NCI-H1417 (cell line): ENCODE measurements at regions not wholly inside any gene's neighbourhood (a gene's known extent, or its start where the extent isn't known, plus 50 kb on each side); places are given as distances from the start of the nearest gene placed in this dataset.
A peak's percentile ranks its signal among the peaks of the same experiment; 100 is the strongest.
"Not testable (repeated sequence)": the region's sequence is repeated elsewhere in the genome, so short reads cannot be mapped to it uniquely, and the experiment has no call there.

Experiments
- DNase-seq, 3 experiments: peaks; one replicate each; lab custom pipeline; 2025; lab: John Stamatoyannopoulos, UW

DNA sequence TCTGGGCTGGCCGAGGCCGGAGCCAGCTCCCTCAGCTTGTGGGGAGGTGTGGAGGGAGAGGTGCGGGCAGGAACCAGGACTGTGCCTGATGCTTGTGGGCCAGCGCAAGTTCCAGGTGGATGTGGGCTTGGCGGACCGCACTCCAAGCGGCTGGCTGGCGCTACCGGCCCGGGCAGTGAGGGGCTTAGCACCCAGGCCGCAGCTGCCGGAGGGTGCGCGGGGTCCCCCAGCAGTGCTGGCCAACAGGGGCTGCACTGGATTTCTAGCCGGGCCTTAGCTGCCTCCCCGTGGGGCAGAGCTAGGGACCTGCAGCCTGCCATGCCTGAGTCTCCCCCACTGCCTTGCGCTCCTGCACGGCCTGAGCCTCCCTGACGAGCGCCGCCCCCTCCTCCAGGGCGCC lies 242.8 kb downstream of the CCSER2 start:
- DNase-seq, result no peak

DNA sequence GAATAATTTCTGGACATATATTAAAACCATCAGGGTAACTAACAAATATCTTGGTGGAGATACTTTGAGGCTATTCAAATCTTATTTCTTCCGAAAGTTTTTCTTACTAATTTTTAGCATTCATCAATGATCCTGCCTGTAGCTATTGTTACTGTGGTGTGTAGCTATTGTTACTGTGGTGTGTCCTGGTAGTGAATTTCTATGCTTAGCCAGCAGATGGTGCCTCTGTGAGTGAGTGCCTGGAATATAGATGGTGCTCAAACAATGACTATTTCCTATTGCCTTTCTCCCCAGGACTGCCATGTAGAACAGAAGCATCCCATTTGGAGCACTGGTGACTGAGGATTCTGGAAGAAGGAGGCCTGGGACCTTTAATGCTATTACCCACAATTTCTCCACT lies 245.7 kb downstream of the CCSER2 start:
- no peak for DNase-seq

DNA sequence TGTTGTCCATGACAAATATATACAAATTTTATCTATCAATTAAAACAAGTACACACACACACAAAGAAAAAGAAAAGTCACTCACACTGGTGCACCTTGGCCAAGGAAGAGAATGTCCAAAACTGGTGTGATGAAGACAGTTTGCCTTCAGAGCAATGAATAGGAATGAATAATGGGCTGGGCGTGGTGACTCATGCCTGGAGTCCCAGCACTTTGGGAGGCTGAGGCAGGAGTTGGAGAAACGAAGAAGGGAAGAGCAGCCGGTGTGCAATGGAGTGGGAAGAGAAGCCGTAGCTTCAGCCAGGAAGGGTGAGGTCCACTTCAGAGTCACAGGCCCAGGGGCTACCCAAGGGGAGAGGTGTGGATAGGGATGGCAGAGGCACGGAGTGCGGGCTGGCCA lies 253.6 kb downstream of the CCSER2 start:
- no peak for DNase-seq

DNA sequence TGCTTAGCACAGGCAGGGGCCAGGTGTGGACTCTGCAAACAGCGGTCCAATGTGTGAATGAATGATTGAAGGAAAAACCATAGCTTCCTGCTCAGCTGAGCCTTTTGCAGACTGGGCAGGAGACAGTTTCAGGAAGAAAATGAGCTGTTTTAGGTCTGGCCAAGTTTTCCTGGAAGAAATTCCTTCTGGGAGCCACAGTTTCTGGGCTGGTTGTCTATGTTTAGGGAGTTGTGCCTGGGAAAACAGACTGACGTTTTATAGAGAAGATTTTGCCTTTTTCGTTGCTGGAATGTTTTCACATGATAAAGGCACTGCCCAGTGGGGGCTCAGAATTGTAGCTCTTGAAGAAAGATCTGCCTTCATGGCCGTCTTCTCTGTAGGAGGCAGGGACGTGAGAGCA lies 255.1 kb downstream of the CCSER2 start:
- DNase-seq, result no peak

DNA sequence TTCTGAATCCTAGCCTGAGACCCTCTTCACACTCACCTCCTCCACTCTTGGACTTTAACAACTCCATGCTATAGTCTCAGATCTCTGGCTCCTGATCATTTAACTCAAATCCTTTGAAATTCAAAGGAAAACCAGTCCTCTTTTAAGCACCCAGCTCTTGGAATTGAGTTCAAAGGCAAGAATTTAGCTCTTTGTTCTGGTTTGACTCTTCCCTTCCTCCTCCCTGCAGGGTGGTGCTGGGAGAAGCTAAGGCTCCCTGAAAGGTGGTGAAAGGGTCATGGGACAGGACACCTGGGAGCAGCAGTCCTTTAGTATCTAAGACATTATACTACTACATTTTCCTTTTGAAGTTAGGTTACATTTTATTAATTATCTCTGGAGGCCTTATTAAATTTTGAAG lies 259.4 kb downstream of the CCSER2 start:
- no peak for DNase-seq

DNA sequence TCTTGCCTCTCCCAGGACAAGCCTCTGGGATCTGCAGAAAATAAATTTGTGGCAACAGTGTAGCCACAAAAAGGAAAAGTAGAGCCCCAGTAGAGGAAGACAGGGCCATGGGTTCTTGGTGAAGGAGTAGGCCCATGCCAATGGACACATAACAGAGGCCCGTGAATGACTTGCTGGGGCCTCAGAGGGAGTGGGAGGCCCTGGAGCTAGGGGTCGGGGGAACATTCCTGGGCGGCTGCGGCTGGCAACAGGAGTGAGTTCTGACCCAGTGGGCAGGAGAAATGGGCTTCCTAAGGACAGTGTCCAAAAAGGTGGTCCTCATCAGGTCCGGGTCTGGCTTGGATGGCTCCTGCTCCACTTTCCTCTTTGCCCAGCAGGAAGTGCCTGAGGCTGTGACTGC lies 260.0 kb downstream of the CCSER2 start:
- DNase-seq, result no peak

DNA sequence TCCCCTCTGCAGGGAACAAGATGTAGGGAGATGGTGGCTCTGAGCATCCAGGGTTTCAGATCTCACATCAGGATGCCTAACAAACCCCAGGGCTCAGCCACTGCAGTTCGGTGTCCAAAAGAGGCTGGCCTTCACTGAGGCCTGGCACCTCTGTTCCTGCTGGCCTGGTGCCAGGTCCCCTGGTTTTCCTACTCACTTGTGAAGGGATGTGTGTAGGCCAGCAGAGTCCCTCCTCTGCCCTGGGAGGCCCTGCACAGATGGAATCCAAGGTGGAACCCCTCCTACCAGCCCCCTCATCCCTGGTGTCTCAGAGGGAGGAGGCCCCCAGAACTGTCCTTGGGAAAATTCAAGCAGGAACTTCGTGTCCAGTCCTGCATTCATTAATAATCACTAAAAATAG lies 260.6 kb downstream of the CCSER2 start:
- no peak for DNase-seq

DNA sequence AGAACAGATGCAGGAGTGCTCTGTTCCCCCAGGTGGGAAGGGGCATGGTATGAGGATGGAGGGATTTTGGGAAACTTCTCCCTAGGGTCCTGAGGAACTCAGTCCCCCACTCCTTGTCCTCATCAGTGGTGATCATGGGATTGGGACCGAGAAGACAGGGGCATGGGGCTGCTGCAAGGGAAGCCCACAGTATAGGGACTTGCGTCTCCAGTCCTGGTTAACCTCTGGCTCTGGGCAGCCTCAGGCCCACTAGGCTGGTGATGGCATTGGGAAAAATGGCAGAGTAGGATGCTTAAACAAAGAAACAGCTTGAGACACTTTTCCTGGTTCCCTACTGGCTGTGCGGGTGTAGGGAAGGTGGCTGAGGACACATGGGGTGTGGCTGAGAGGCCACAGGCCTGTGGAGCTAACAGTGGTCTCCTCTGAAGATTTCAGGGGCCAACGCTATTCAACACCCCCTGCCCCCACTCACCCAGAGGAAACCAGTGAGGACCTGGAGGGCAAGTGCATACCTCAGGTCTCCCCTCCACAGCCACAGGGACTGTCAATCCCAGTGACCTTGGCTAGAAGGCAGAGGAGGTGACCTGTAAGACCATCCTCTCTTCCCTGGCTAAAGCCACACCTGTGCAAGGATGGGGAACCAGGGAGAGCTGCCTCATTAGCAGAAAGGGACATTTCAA lies 261.3 kb downstream of the CCSER2 start:
- no peak for DNase-seq

DNA sequence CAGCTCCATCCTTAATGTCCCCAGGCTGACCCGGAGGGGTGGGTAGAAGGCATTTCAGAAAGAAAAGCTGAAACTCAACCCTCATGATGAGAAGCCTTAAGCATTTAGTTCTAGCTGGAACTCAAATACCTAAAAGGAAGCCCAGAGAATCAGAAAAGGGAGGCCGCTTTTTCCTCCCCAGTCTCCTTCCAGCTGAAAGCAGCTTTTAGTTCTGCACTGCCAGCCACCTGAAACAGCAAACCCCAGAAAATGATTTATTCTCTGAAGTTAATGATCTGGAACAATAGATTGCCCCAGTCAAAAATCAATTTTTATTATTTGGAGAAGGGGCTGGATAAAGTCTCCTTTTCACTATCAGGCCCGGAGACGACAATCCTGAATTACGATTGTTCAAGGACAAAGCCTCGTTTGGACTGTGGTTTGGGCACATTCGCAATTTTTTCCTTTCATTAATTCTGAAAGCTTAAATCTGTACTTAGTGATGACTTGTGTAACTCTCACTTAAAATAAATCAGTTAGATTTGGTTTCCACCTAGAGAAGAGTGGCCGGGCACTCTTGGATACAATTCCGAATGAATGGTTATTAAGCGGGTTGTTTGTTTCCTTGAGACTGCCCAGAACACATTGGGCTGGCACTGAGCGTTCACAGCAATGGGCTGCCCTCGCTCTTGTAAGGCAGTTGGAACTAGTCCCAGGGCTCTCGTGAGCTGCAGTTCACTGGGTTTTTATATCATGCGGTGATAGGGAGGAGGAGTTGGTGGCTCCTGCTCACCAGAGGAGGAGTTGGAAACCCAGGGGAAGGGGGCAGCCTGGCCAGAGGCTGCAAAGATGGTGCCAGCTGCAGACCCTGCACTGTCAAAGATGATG lies 262.2 kb downstream of the CCSER2 start:
- peak in 2 of 3 experiments; percentile 25 to 77 for DNase-seq

DNA sequence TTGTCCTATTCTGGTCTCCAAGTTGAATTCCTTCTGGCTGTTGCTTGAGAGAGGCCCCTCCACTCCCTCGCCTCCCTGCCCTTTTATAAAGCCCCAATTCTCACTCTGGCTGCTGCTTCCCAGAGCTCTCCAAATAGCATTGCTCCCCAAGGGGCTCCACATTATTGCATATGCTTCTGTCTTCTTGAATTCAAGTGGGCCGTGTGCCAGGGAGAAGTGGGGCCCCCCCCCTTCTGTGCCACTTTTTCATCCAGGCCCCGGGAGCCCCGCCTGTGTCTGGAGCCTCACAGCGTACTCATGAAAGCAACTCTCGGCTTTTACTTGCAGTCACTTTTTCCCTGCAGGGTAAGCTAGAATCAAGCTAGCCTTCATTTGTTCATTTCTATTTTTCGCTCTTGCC lies 265.1 kb downstream of the CCSER2 start:
- peak in 1 of 3 experiments; percentile 28 for DNase-seq

DNA sequence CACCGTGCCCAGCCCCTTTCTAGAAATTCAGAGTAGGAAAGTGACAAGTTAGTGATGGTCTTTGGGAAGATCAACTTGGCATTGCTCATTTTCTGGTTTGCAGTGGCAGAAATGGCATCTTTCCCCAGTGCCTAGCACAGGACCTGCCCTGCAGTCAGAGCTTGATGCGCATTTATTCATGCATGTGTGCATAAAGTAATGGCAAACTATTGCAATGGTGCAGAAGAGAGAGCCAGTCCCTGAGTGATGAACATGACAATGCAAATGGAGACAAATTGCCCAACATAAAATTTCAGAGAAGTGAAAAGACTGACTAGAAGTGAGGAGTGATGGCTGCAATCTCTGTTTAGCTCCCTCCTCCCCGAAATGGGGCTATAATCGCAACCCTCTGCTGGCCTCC lies 268.2 kb downstream of the CCSER2 start:
- DNase-seq, result no peak

DNA sequence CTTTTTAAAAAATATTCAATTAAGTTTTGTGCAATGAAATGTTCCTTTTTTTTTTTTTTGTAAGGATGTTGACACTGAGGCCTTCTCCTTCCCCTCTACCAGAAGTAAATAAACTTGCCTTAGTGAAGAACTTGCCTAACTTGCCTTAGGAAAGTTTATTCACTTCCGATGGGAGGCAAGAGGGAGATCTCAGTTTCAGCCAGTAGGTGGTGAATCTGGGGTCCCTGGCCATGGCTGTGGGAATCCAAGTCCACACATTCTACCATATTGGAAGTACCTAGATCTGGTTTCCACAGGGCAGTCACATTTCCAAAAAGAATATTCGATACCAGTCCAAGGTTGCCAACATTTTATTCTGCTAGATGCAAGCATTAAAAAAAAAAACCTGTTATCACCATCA lies 270.9 kb downstream of the CCSER2 start:
- DNase-seq, result no peak

DNA sequence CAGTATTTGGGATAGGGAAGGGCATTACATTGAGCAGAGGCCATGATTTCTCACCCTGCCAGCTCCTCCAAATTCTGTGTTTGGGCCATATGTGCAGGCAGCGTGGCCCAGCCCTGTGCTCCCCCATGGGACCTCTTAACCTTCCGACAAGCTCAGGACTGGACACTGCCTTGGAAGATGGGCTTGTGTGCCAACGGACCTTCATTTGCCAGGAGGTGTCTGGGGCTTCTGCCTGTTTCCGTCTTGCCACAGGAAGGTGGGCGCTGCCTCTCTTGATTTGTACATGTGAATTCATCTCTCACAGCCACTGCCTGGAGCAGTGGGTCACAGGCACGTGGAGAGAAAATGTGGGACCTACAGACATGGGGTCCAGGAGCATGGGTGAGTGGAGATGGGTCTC lies 272.6 kb downstream of the CCSER2 start:
- no peak for DNase-seq

DNA sequence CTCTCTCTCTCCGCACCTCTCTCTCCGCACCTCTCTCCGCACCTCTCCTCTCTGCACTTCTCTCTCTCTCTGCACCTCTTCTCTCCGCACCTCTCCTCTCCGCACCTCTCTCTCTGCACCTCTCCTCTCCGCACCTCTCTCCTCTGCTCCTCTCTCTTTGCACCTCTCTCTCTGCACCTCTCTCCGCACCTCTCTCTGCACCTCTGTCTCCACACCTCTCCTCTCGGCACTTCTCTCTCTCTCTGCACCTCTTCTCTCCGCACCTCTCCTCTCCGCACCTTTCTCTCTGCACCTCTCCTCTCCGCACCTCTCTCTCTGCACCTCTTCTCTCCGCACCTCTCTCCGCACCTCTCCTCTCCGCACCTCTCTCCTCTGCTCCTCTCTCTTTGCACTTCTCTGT lies 274.2 kb downstream of the CCSER2 start:
- not testable (repeated sequence) for DNase-seq

DNA sequence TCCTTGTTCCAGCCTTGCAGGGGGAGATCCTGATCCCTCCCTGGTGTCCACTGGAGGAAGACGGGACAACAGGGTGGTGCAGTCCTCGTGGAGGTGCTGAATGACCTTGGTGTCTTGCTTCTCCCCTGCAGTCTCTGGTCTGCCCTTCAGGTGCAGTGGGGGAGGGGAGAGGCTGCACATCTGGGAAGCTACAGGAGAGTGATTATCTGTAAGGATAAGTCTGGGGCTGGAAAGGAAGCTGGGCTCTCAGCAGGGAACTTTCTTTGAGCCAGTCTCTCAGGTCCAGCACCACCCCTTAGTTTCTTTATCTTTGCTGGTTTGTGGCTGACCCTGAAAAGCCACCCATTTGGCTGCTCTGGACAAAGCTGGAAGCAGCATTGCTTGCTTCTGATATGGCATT lies 275.6 kb downstream of the CCSER2 start:
- DNase-seq, result no peak

DNA sequence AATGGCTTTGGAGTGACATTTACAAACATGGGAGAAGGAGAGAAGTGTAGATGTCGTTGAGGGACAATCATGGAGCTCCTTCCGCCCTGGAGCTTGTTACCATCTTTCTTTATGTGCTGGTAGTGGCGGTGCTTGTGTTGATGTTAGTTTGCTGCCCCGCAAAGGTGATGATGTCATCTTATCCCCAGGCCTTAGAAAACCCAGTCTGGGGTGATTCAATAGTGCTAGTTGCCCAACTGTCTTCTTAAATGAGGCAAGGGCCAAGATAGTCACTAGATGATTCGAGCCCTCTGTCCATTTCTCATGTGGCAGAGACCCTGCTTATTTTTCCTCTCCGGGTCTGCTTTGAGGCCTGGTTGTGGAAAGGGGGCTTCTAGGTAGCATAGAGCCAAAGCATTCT lies 277.4 kb downstream of the CCSER2 start:
- no peak for DNase-seq

DNA sequence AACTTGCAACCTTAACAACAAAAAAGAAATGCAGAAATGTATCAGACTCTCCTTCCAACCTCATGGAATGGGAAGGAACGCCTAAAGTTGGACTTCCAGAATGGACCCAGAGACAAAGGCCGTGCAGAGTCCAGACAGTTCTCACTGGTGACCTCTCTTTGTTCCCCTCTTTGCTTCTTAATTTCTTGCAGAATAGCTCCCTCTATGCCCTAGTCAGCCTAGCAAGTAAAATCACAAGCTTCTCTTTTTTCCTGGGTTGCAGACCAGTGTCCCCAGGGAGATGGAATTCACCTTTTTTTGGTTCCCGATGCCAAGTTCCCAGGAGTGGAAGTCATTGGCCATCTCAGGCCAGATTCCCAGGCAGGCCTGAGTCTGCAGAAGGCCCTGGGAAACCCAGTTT lies 278.0 kb downstream of the CCSER2 start:
- DNase-seq, result peak in 1 of 3 experiments; percentile 1

DNA sequence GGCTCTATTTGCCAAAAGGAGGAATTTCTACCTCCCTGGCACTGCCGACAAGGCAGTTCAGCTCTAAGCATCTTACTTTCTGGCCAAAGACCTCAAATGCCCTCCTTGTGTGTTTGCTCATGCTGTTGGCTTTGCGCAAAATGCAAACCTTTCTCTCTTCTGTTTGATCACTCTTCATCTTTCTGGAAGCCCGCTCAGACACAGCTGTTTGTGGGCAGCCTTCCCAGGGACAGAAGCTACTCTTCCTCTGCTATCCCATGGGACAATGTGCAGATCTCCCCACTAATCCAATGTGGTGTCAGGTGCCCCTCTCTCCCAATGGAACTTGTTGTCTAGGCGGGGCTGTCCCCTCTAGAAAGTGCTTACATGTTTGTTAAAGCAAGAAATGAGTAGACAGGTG lies 278.7 kb downstream of the CCSER2 start:
- no peak for DNase-seq

DNA sequence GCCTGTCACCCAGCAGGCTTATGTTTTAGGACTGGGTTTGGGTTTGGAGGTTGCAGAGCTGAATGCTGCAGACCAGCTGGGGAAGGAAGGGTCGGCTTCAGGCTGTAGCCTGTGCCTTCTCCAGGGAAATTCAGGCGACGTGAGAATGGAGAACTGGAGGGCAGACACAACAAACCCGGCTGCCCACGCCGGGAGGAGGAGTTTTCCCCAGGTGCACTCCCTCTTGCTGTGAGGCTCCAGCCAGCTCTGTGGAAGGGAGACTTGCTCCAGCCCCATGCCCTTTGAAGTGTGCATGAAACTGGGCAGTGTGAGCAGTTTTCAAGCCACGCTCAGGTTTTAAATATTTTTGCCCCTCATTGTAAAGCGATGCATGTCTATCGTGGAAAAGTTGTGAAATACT lies 279.1 kb downstream of the CCSER2 start:
- no peak for DNase-seq

DNA sequence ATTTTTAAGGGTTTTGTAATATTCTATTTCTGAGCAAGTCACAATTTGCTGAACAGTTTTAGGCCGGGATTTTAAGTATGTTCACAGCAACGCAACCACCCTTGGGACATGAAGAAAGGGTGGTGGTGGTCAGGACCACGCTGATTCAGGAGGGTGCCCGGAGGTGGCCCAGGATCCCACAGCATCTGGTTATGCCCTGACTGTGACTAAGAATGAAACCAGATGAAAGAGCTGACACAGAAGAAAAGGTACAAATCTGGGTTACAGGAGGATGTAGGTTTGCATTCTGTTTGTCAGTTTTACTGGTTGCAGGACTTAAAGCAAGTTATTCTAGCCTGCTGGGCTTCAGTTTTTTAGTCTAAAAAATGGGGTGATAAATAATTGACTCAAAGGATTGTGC lies 279.7 kb downstream of the CCSER2 start:
- DNase-seq, result no peak

DNA sequence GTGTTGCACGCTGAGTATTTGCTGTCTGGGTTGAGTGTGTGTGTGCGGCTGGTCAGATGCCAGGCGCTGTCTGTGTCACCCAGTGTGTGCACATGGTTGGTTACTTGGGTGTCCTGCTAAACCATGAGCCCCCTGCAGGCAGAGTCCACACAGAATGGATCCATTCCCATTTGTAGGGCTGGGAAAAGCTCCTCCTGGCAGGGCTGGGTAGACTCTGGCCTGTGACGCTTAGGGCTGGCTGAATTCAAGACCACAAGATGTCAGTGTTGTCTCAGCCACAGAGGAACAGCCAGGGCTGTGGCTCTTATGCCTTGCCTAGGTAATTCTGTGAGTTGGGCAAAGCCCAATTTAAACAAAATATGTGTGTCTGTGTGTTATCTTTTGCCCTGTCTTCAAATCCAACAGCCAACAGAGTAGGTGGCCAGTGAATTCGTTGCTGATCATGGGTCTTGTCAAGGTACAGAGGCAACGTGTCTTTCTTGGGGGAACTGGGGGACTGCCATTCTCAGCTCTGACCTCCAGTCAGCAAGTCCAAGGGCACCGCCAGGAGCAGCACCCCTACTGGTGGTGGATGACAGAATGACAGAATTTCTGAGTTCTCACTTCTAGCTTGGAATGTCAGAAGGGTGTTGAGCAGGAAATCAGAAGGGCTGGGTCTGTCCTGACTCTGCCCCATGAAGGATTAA lies 285.1 kb downstream of the CCSER2 start:
- DNase-seq, result peak; percentile 34 to 76 (median 61)

DNA sequence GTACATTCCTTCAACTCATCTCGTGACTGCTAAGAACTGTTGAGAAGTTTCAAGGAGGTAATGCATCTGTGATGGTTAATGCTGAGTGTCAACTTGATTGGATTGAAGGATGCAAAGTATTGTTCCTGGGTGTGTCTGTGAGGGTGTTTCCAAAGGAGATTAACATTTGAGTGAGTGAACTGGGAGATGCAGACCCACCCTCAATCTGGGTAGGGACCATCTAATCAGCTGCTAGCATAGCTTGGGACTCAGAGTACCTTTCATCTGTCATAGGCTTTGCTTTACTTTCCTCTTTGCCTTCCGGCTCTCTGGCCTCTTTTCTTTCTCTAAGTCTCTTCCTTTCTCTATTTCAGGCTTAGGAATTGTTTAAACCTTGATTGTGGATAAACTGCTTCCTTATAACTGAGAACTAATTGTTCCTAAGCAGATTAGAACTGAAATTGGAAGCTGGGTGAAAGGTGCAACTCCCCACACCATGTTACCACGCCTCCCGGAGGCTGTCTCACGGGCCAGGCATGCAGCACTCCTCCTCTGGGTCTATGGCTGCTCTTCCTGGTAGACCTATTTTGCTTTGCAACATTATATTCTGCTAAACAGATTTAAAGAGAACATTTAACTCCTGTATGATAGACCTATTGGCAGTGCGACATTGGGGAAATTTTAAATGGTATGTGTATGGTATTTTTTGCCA lies 298.2 kb downstream of the CCSER2 start:
- no peak for DNase-seq
